HCT116 (cell line): ENCODE measurements at regions not wholly inside any gene's neighbourhood (a gene's known extent, or its start where the extent isn't known, plus 50 kb on each side); places are given as distances from the start of the nearest gene placed in this dataset.

Experiments used
- ATAC-seq: fragments of 200-7000 bp; cut with Tn5 transposase; 2 replicates; pipeline ENCODE4 v1.9.1; 2020; ENCODE audit warnings: mild to moderate bottlenecking, moderate library complexity
- BruUV-seq: library from RNA; stranded (reverse); fragments of 400-500 nt; replicated peaks from 2 replicates; lab custom pipeline; 2021; lab: Mats Ljungman, UMichigan
- CTCF ChIA-PET: fragments of 300-600 bp; sonication (Branson Sonifier 250); formaldehyde crosslinking; loops from one replicate; lab custom pipeline; 2021; ENCODE audit warnings: antibody characterized with exemption; lab: Charles Lee
- POLR2A ChIA-PET: fragments of 300-600, 350-600 bp; sonication (Branson Sonifier 250); formaldehyde crosslinking; loops from one replicate; lab custom pipeline; 2021; ENCODE audit warnings: antibody characterized with exemption; lab: Charles Lee
- RAD21 ChIA-PET, 2 experiments: fragments of 300-600 bp; sonication (Branson Sonifier 250); formaldehyde crosslinking; loops; one replicate each; lab custom pipeline; 2023; ENCODE audit warnings: low total read pairs in 2 of 2; ENCODE audit not compliant: uncharacterized antibody in 2 of 2, unreplicated experiment in 2 of 2, low non-redundant PET in 1 of 2; lab: Charles Lee
- DNase-seq: peaks from one replicate; pipeline ENCODE4 v3.0.0-alpha.2; 2010; ENCODE audit warnings: low read depth, low spot score
- H2AFZ ChIP-seq: fragments of 200-600 bp; shearing (Covaris generic), sonication (generic); 2 replicates; pipeline ENCODE4 v1.6.1; 2017; ENCODE audit warnings: low read depth, mixed run types, mixed read lengths, antibody characterized with exemption, low read length; ENCODE audit not compliant: poor library complexity, severe bottlenecking
- H3K27ac ChIP-seq: 2 replicates; pipeline ENCODE4 v1.5.1; 2012; ENCODE audit warnings: low read depth, low read length
- H3K27me3 ChIP-seq: fragments of 200-600 bp; sonication (generic); 2 replicates; pipeline ENCODE4 v1.6.1; 2016; ENCODE audit warnings: mixed run types, low read length, mixed read lengths; ENCODE audit not compliant: insufficient read depth
- H3K36me3 ChIP-seq, 2 experiments: fragments of 200-500 bp in 1 of 2; fragments of 200-600 bp in 1 of 2; sonication (Bioruptor generic) in 1 of 2; sonication (generic) in 1 of 2; 2 replicates each; pipeline versions ENCODE4 v1.5.1 to v1.6.1; 2014 to 2016; ENCODE audit warnings: low read length in 2 of 2, inconsistent platforms in 1 of 2, mixed read lengths in 1 of 2, mixed run types in 1 of 2; ENCODE audit not compliant: insufficient read depth in 2 of 2, control insufficient read depth in 1 of 2
- H3K4me1 ChIP-seq, 2 experiments: fragments of 200-600 bp in 1 of 2; sonication (generic) in 1 of 2; 2 replicates each; pipeline versions ENCODE4 v1.5.1 to v1.6.1; 2012 to 2017; ENCODE audit warnings: low read length in 2 of 2, inconsistent platforms in 1 of 2, mild to moderate bottlenecking in 1 of 2, mixed read lengths in 1 of 2, mixed run types in 1 of 2, moderate library complexity in 1 of 2; ENCODE audit not compliant: insufficient read depth in 2 of 2, control insufficient read depth in 1 of 2
- H3K4me2 ChIP-seq: fragments of 200-600 bp; sonication (generic); 2 replicates; pipeline ENCODE4 v1.6.1; 2017; ENCODE audit warnings: mixed run types, low read length, mixed read lengths
- H3K4me3 ChIP-seq, 2 experiments: fragments of 200-600 bp in 1 of 2; sonication (generic) in 1 of 2; replicated peaks in 1 of 2; 2 replicates each; pipeline ENCODE4 v1.5.1; 2011 to 2016; ENCODE audit warnings: low read length in 2 of 2, control low read depth in 1 of 2, low read depth in 1 of 2, mild to moderate bottlenecking in 1 of 2, mixed read lengths in 1 of 2, mixed run types in 1 of 2
- H3K79me2 ChIP-seq: fragments of 200-600 bp; sonication (generic); 2 replicates; pipeline ENCODE4 v1.6.1; 2017; ENCODE audit warnings: mild to moderate bottlenecking, mixed run types, low read length, moderate library complexity, mixed read lengths; ENCODE audit not compliant: insufficient read depth
- H3K9ac ChIP-seq: fragments of 200-600 bp; sonication (generic); 2 replicates; pipeline ENCODE4 v1.6.1; 2016; ENCODE audit warnings: low read length, mixed read lengths
- H3K9me2 ChIP-seq: fragments of 200-600 bp; sonication (generic), shearing (Covaris generic); 2 replicates; pipeline ENCODE4 v1.6.1; 2017; ENCODE audit warnings: mixed run types, mild to moderate bottlenecking, moderate library complexity; ENCODE audit not compliant: insufficient read depth
- H3K9me3 ChIP-seq, 2 experiments: fragments of 200-500 bp in 1 of 2; fragments of 200-600 bp in 1 of 2; sonication (Bioruptor generic) in 1 of 2; sonication (generic) in 1 of 2; 2 replicates each; pipeline ENCODE4 v1.6.1; 2014 to 2017; ENCODE audit warnings: low read length in 2 of 2, mixed read lengths in 2 of 2, inconsistent platforms in 1 of 2, low read depth in 1 of 2, mild to moderate bottlenecking in 1 of 2, mixed run types in 1 of 2, moderate library complexity in 1 of 2; ENCODE audit not compliant: control insufficient read depth in 1 of 2, insufficient read depth in 1 of 2
- H4K20me1 ChIP-seq: fragments of 200-600 bp; sonication (generic), shearing (Covaris generic); 2 replicates; pipeline ENCODE4 v1.6.1; 2017; ENCODE audit warnings: mixed run types, mild to moderate bottlenecking, moderate library complexity; ENCODE audit not compliant: insufficient read depth
- CEBPB ChIP-seq: IDR thresholded peaks from 2 replicates; pipeline ENCODE4 v1.6.1; 2012; ENCODE audit warnings: low read depth
- CTCF ChIP-seq, 3 experiments: fragments of 200-600 bp in 1 of 3; sonication (generic) in 1 of 3; IDR thresholded peaks in 2 of 3; conservative IDR thresholded peaks in 1 of 3; 2 replicates each; pipeline ENCODE4 v1.5.1; 2012 to 2017; ENCODE audit warnings: low read depth in 2 of 3, low read length in 2 of 3, antibody characterized with exemption in 1 of 3, borderline replicate concordance in 1 of 3, control low read depth in 1 of 3, mild to moderate bottlenecking in 1 of 3, mixed read lengths in 1 of 3, mixed run types in 1 of 3, moderate library complexity in 1 of 3; ENCODE audit not compliant: insufficient read depth in 1 of 3
- EGR1 ChIP-seq: IDR thresholded peaks from 2 replicates; pipeline ENCODE4 v1.6.1; 2012; ENCODE audit warnings: low read depth
- ELF1 ChIP-seq: IDR thresholded peaks from 2 replicates; pipeline ENCODE4 v1.6.1; 2012; ENCODE audit warnings: low read depth, borderline replicate concordance
- EZH2 ChIP-seq: fragments of 200-600 bp; sonication (generic); IDR thresholded peaks from 2 replicates; pipeline ENCODE4 v1.6.1; 2017; ENCODE audit warnings: antibody characterized with exemption, mixed run types
- EZH2phosphoT487 ChIP-seq: fragments of 200-600 bp; IDR thresholded peaks from 2 replicates; pipeline ENCODE4 v1.6.1; 2018; ENCODE audit warnings: antibody characterized with exemption, borderline replicate concordance
- FOSL1 ChIP-seq: IDR thresholded peaks from 2 replicates; pipeline ENCODE4 v1.6.1; 2012; ENCODE audit warnings: low read depth
- JUND ChIP-seq: IDR thresholded peaks from 2 replicates; pipeline ENCODE4 v1.6.1; 2012
- POLR2AphosphoS5 ChIP-seq: IDR thresholded peaks from 2 replicates; pipeline ENCODE4 v1.6.1; 2011; ENCODE audit warnings: mild to moderate bottlenecking, low read depth, low read length, moderate library complexity
- SIN3A ChIP-seq: IDR thresholded peaks from 2 replicates; pipeline ENCODE4 v1.6.1; 2012; ENCODE audit warnings: low read depth
- SP1 ChIP-seq: IDR thresholded peaks from 2 replicates; pipeline ENCODE4 v1.6.1; 2012; ENCODE audit warnings: low read depth
- SRF ChIP-seq: IDR thresholded peaks from 2 replicates; pipeline ENCODE4 v1.6.1; 2012; ENCODE audit warnings: low read depth
- ZBTB33 ChIP-seq: IDR thresholded peaks from 2 replicates; pipeline ENCODE4 v1.6.1; 2011; ENCODE audit warnings: mild to moderate bottlenecking, low read length, moderate library complexity; ENCODE audit not compliant: insufficient replicate concordance; ENCODE audit errors: extremely low read depth
- ZNF274 ChIP-seq: fragments of 200-500 bp; sonication (Bioruptor generic); IDR thresholded peaks from 2 replicates; pipeline ENCODE4 v1.6.1; 2014; ENCODE audit warnings: mild to moderate bottlenecking, low read depth, low read length, inconsistent platforms
- intact Hi-C: fragments of 100-400 bp; cut with micrococcal nuclease; formaldehyde crosslinking; loops from 2 replicates; pipeline ENCODE4 v1.10.0; 2022

GRCh38 chr11:119880873-119881272 is 151.9 kb upstream of the NECTIN1 start:
- intact Hi-C loops: no loop called here
- BruUV-seq: no TSS peak
- no peaks in the 10 kb centered on the region for H3K36me3 ChIP-seq
- no peak overlapping the region for H3K9ac ChIP-seq
- DNase-seq: no peak
- CTCF ChIA-PET: no interaction called here
- H3K9me2 ChIP-seq: no peaks in the 10 kb centered on the region
- POLR2A ChIA-PET: no interaction called here
- no peak overlapping the region for H2AFZ ChIP-seq
- no peaks in the 10 kb centered on the region for H3K4me1 ChIP-seq
- no peak overlapping the region for H3K4me2 ChIP-seq
- no peaks in the 10 kb centered on the region for H3K9me3 ChIP-seq
- H3K4me3 ChIP-seq: no peak overlapping the region
- no peak overlapping the region for H3K27ac ChIP-seq
- RAD21 ChIA-PET: no interaction called here
- ATAC-seq: no peak
- TF ChIP-seq EZH2phosphoT487: no peak
- no peak for TF ChIP-seq SRF
- no peak for TF ChIP-seq SIN3A
- TF ChIP-seq POLR2AphosphoS5: no peak
- no peak for TF ChIP-seq CEBPB
- no peak for TF ChIP-seq JUND
- TF ChIP-seq, all 23 proteins: peak for 0
- Histone ChIP-seq H4K20me1 (no peaks in the 10 kb centered on the region), H3K27me3 (peaks cover 40% of the 10 kb centered on the region), H3K79me2 (no peaks in the 10 kb centered on the region)

- Histone ChIP-seq H4K20me1 (no peaks in the 10 kb centered on the region), H2AFZ (no peak overlapping the region), H3K9ac (no peak overlapping the region), H3K27ac (no peak overlapping the region), H3K4me2 (no peak overlapping the region), H3K4me1 (no peaks in the 10 kb centered on the region), H3K79me2 (no peaks in the 10 kb centered on the region), H3K9me2 (no peaks in the 10 kb centered on the region), H3K9me3 (no peaks in the 10 kb centered on the region), H3K27me3 (peaks cover 35% of the 10 kb centered on the region), H3K36me3 (no peaks in the 10 kb centered on the region), H3K4me3 (no peak overlapping the region)
- BruUV-seq: no TSS peak
- intact Hi-C loops: no loop called here
- POLR2A ChIA-PET: no interaction called here
- no peak for DNase-seq
- CTCF ChIA-PET: no interaction called here
- RAD21 ChIA-PET: no interaction called here
- ATAC-seq: no peak
- TF ChIP-seq POLR2AphosphoS5 (no peak), EGR1 (no peak), ZBTB33 (no peak), CEBPB (no peak), ZNF274 (no peak), FOSL1 (no peak), EZH2phosphoT487 (no peak), SP1 (no peak), ELF1 (no peak), EZH2 (no peak), SRF (no peak), CTCF (IDR thresholded peaks at IDR 0.05 in 2 of 3, conservative IDR thresholded peaks at IDR 0.05 in 1 of 3; ENCODE audit: borderline replicate concordance in 1 of 3, insufficient read depth in 1 of 3, low read depth in 2 of 3, low read length in 2 of 3) (no peak)
These were observed 151.1 kb upstream of the NECTIN1 start for GRCh38 chr11:119880143-119880542.
